Brain microvascular endothelial cell (primary cell): ENCODE measurements at regions not wholly inside any gene's neighbourhood (a gene's known extent, or its start where the extent isn't known, plus 50 kb on each side); places are given as distances from the start of the nearest gene placed in this dataset.
"Not testable (repeated sequence)": the region's sequence is repeated elsewhere in the genome, so short reads cannot be mapped to it uniquely, and the experiment has no call there.

Source experiments
- DNase-seq: peaks from one replicate; pipeline ENCODE4 v3.0.0-alpha.2; 2020
- H3K27ac ChIP-seq: fragments of 250-450 bp; sonication (Bioruptor Pico); 2 replicates; pipeline ENCODE4 v1.5.1; 2020; ENCODE audit warnings: mild to moderate bottlenecking, moderate library complexity
- H3K27me3 ChIP-seq: fragments of 250-450 bp; sonication (Bioruptor Pico); replicated peaks from 2 replicates; pipeline ENCODE4 v1.5.1; 2020; ENCODE audit warnings: mild to moderate bottlenecking
- H3K36me3 ChIP-seq: fragments of 250-450 bp; sonication (Bioruptor Pico); replicated peaks from 2 replicates; pipeline ENCODE4 v1.5.1; 2020; ENCODE audit warnings: mild to moderate bottlenecking
- H3K4me3 ChIP-seq: 2 replicates; pipeline ENCODE4 v1.5.1; 2011; ENCODE audit warnings: low read depth, mild to moderate bottlenecking, control low read depth, low read length, moderate library complexity
- in situ Hi-C: cut with HindIII; loops from 2 replicates; pipeline ENCODE4 v1.10.0; 2017; ENCODE audit warnings: low sequenced_read_pairs, low pct_ligation_motif_present
- TF ChIP-seq, protein P1 (sequence below): IDR thresholded peaks from 2 replicates; pipeline ENCODE4 v1.5.1; 2011; ENCODE audit warnings: low read depth, mild to moderate bottlenecking, moderate library complexity, low read length, control low read depth, inconsistent platforms; ENCODE audit errors: missing control alignments

DNA sequence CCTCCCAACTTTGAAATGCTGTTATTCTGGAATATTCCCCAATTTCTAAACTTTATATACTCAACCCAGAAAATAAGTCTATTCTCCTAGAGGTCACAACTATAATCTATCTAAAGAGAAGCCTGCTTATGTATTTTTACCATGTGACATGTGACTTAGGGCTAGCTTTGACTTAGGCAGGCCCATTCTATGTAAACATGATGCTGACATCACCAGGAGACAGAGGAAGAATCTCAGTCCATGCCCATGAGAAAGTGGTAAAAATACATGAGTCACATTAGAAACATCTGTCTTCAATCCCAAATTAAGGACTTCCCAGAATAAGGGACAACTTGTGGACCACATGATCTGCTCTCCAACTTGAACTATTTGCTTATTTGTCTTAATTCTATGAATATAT is 113.6 kb upstream of the ID4 start:
- Histone ChIP-seq H3K27me3 (no peaks in the 10 kb centered on the region), H3K27ac (peak overlapping the region; percentile 46), H3K4me3 (no peak overlapping the region), H3K36me3 (no peaks in the 10 kb centered on the region)
- DNase-seq, result peak; percentile 70
- TF ChIP-seq, protein P1, sequence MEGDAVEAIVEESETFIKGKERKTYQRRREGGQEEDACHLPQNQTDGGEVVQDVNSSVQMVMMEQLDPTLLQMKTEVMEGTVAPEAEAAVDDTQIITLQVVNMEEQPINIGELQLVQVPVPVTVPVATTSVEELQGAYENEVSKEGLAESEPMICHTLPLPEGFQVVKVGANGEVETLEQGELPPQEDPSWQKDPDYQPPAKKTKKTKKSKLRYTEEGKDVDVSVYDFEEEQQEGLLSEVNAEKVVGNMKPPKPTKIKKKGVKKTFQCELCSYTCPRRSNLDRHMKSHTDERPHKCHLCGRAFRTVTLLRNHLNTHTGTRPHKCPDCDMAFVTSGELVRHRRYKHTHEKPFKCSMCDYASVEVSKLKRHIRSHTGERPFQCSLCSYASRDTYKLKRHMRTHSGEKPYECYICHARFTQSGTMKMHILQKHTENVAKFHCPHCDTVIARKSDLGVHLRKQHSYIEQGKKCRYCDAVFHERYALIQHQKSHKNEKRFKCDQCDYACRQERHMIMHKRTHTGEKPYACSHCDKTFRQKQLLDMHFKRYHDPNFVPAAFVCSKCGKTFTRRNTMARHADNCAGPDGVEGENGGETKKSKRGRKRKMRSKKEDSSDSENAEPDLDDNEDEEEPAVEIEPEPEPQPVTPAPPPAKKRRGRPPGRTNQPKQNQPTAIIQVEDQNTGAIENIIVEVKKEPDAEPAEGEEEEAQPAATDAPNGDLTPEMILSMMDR, result no peak
- in situ Hi-C loops, result no loop called here

DNA sequence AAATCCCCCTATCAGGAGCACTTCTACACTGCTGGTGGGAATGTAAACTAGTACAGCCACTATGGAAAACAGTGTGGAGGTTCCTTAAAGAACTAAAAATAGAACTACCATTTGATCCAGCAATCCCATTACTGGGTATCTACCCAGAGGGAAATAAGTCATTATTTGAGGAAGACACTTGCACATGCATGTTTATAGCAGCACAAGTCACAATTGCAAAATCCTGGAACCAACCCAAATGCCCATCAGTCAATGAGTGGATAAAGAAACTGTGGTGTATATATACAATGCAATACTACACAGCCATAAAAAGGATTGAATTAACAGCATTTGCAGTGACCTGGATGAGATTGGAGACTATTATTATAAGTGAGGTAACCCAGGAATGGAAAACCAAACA is 111.7 kb upstream of the ID4 start:
- in situ Hi-C loops, H3K36me3 ChIP-seq, H3K27ac ChIP-seq, H3K4me3 ChIP-seq, DNase-seq, H3K27me3 ChIP-seq: not testable (repeated sequence)

DNA sequence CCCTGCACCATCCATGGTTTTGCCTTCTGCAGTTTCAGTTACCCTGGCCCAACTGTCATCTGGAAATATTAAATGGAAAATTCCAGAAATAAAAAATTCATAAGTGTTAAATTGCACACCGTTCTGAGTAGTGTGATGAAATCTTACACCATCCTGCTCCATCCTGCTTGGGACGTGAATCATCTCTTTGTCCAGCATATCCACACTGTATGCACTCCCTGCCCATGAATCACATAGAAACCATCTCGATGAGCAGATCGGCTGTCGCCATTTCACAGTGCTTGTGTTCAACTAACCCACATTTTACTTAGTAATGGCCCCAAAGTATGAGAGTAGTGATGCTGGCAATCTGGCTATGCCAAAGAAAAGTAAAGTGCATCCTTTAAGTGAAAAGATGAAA is 105.9 kb upstream of the ID4 start:
- in situ Hi-C loops, result no loop called here
- no peaks in the 10 kb centered on the region for H3K36me3 ChIP-seq
- H3K4me3 ChIP-seq, result no peak overlapping the region
- TF ChIP-seq, protein P1, result no peak
- no peaks in the 10 kb centered on the region for H3K27me3 ChIP-seq
- peak overlapping the region; percentile 79 for H3K27ac ChIP-seq
- peak; percentile 95 for DNase-seq

DNA sequence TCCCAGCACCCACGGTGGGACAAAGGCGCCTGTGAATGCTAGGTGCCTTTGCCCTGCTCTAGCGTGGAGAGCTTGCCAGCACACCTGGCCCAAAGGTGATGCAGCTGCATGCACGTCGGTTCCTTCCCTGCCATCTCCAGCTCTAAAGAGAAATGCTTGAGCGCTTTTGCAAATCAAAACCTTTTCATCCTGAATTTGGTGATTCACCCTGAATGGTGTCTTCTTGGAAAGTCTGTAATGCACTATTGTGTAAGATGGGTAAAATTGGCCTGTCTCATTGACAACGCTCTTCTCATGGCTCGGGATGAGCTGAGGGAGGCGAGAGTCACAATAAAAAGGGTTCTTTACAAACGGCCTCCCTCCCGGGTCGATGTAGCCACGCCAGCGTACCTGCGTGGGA is 103.1 kb upstream of the ID4 start:
- in situ Hi-C loops, result no loop called here
- TF ChIP-seq, protein P1, result no peak
- no peak for DNase-seq
- Histone ChIP-seq H3K4me3 (no peak overlapping the region), H3K36me3 (no peaks in the 10 kb centered on the region), H3K27me3 (no peaks in the 10 kb centered on the region), H3K27ac (no peak overlapping the region)

DNA sequence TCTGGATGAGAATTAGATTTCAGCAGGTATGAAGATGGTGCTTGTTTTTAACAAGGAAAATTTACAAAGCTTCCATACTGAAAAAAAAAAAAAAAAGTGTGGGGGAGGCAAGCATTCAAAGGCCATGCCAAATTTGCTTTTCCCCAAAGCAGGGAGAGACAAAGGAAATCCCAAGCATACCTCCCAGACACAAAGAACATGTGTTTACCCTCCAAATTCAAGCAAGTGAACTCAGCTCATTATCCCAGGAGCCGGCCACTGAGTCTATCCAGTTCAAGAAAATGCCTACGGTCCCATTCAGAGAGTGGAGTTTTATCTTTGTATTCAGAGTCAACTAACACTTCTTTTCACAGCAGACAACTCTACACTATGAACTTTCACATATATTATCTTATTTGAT is 102.7 kb upstream of the ID4 start:
- no peak for DNase-seq
- TF ChIP-seq, protein P1, result no peak
- in situ Hi-C loops, result no loop called here
- Histone ChIP-seq H3K36me3 (no peaks in the 10 kb centered on the region), H3K4me3 (no peak overlapping the region), H3K27ac (no peak overlapping the region), H3K27me3 (no peaks in the 10 kb centered on the region)

DNA sequence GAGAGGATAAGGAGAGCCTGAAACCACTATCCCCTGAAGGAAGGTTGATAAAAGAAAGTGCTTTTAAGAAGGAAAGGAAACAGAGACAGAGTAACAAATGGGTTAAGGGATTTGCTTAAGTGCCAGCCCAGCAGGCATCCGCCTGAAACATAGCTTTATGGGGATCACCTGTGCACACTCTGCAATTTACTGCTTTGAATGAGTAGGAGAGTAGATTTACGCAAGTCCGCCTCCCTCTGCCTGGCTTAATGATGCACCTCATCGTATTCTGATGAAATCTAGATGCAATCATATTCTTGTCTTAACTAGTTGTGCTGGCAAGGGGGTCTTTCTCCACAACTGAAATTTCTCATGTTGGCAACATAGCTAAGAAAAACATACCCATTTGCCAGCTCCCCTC is 101.1 kb upstream of the ID4 start:
- Histone ChIP-seq H3K36me3 (no peaks in the 10 kb centered on the region), H3K27ac (no peak overlapping the region), H3K27me3 (no peaks in the 10 kb centered on the region), H3K4me3 (no peak overlapping the region)
- no peak for DNase-seq
- in situ Hi-C loops, result no loop called here
- TF ChIP-seq, protein P1, result no peak
